ENCODE measurements at regions not wholly inside any gene's neighbourhood (a gene's known extent, or its start where the extent isn't known, plus 50 kb on each side); places are given as distances from the start of the nearest gene placed in this dataset.

- H3K27me3 Mint-ChIP-seq (ENCODE audit: insufficient read depth, unreplicated experiment): no peaks in the 10 kb centered on the region
- H3K27me3 ChIP-seq (replicated peaks; ENCODE audit: control insufficient read depth, insufficient read depth, low read length): no peaks in the 10 kb centered on the region
- no peaks in the 10 kb centered on the region for H3K36me3 ChIP-seq (ENCODE audit: control insufficient read depth, insufficient read depth, low read length)
- peaks cover 6% of the 10 kb centered on the region for H3K4me1 ChIP-seq
- H3K4me3 Mint-ChIP-seq (ENCODE audit: unreplicated experiment): no peak overlapping the region
- H3K4me1 Mint-ChIP-seq (ENCODE audit: low read depth, unreplicated experiment): no peaks in the 10 kb centered on the region
- no peak overlapping the region for H3K27ac Mint-ChIP-seq (ENCODE audit: unreplicated experiment)
- intact Hi-C loops (cut with micrococcal nuclease; ENCODE audit: unreplicated experiment): no loop called here
- ChIA-PET CTCF (interaction anchor here (0.6 kb wide), 1 partner anchor 139 kb away, joined by 4 read pairs; no protein-coding TSS in a partner anchor), POLR2A (no interaction called here)
- H3K4me3 ChIP-seq (ENCODE audit: low read depth, low read length): no peak overlapping the region
- no TSS peak for BruUV-seq (replicated peaks)
- no peaks in the 10 kb centered on the region for H3K9me3 ChIP-seq
- TF ChIP-seq, protein P1, sequence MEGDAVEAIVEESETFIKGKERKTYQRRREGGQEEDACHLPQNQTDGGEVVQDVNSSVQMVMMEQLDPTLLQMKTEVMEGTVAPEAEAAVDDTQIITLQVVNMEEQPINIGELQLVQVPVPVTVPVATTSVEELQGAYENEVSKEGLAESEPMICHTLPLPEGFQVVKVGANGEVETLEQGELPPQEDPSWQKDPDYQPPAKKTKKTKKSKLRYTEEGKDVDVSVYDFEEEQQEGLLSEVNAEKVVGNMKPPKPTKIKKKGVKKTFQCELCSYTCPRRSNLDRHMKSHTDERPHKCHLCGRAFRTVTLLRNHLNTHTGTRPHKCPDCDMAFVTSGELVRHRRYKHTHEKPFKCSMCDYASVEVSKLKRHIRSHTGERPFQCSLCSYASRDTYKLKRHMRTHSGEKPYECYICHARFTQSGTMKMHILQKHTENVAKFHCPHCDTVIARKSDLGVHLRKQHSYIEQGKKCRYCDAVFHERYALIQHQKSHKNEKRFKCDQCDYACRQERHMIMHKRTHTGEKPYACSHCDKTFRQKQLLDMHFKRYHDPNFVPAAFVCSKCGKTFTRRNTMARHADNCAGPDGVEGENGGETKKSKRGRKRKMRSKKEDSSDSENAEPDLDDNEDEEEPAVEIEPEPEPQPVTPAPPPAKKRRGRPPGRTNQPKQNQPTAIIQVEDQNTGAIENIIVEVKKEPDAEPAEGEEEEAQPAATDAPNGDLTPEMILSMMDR (IDR thresholded peaks at IDR 0.05; ENCODE audit: insufficient read depth in 1 of 2, low read depth in 1 of 2, low read length in 1 of 2, severe bottlenecking in 1 of 2, unreplicated experiment in 1 of 2): no peak
- H3K9me3 Mint-ChIP-seq (ENCODE audit: unreplicated experiment): no peaks in the 10 kb centered on the region
- no peaks in the 10 kb centered on the region for H3K36me3 Mint-ChIP-seq (ENCODE audit: insufficient read depth, unreplicated experiment)
- no peak for DNase-seq
Observed at GRCh38 chr11:116481126-116481675, 291.6 kb downstream of the BUD13 start.

- Histone ChIP-seq H3K36me3 (ENCODE audit: control insufficient read depth, insufficient read depth, low read length) (no peaks in the 10 kb centered on the region), H3K27me3 (replicated peaks; ENCODE audit: control insufficient read depth, insufficient read depth, low read length) (no peaks in the 10 kb centered on the region), H3K9me3 (no peaks in the 10 kb centered on the region), H3K4me1 (peaks cover 6% of the 10 kb centered on the region), H3K4me3 (ENCODE audit: low read depth, low read length) (no peak overlapping the region)
- no peaks in the 10 kb centered on the region for H3K9me3 Mint-ChIP-seq (ENCODE audit: unreplicated experiment)
- intact Hi-C loops (cut with micrococcal nuclease; ENCODE audit: unreplicated experiment): no loop called here
- TF ChIP-seq, protein P1 (IDR thresholded peaks at IDR 0.05; ENCODE audit: insufficient read depth in 1 of 2, low read depth in 1 of 2, low read length in 1 of 2, severe bottlenecking in 1 of 2, unreplicated experiment in 1 of 2): no peak
- no peaks in the 10 kb centered on the region for H3K4me1 Mint-ChIP-seq (ENCODE audit: low read depth, unreplicated experiment)
- no peak for DNase-seq
- ChIA-PET CTCF (interaction anchor here (0.6 to 1.4 kb wide), 3 partner anchors 20 to 197 kb away, joined by 3 to 4 read pairs (median 3); no protein-coding TSS in a partner anchor), POLR2A (interaction anchor here (0.6 kb wide), 1 partner anchor 585 kb away, joined by 5 read pairs; no protein-coding TSS in a partner anchor)
- H3K36me3 Mint-ChIP-seq (ENCODE audit: insufficient read depth, unreplicated experiment): no peaks in the 10 kb centered on the region
- no peak overlapping the region for H3K4me3 Mint-ChIP-seq (ENCODE audit: unreplicated experiment)
- no TSS peak for BruUV-seq (replicated peaks)
- no peaks in the 10 kb centered on the region for H3K27me3 Mint-ChIP-seq (ENCODE audit: insufficient read depth, unreplicated experiment)
- no peak overlapping the region for H3K27ac Mint-ChIP-seq (ENCODE audit: unreplicated experiment)
Observed at GRCh38 chr11:116478669-116479668, 293.8 kb downstream of the BUD13 start.

GRCh38 chr11:116478205-116478604 is 294.6 kb downstream of the BUD13 start:
- Histone ChIP-seq H3K9me3 (no peaks in the 10 kb centered on the region), H3K4me3 (ENCODE audit: low read depth, low read length) (no peak overlapping the region), H3K27me3 (replicated peaks; ENCODE audit: control insufficient read depth, insufficient read depth, low read length) (no peaks in the 10 kb centered on the region), H3K36me3 (ENCODE audit: control insufficient read depth, insufficient read depth, low read length) (no peaks in the 10 kb centered on the region), H3K4me1 (peaks cover 6% of the 10 kb centered on the region)
- Mint-ChIP-seq H3K9me3 (ENCODE audit: unreplicated experiment) (no peaks in the 10 kb centered on the region), H3K4me1 (ENCODE audit: low read depth, unreplicated experiment) (no peaks in the 10 kb centered on the region), H3K27ac (ENCODE audit: unreplicated experiment) (no peak overlapping the region), H3K4me3 (ENCODE audit: unreplicated experiment) (no peak overlapping the region), H3K36me3 (ENCODE audit: insufficient read depth, unreplicated experiment) (no peaks in the 10 kb centered on the region), H3K27me3 (ENCODE audit: insufficient read depth, unreplicated experiment) (no peaks in the 10 kb centered on the region)
- POLR2A ChIA-PET: no interaction called here
- TF ChIP-seq, protein P1 (IDR thresholded peaks at IDR 0.05; ENCODE audit: insufficient read depth in 1 of 2, low read depth in 1 of 2, low read length in 1 of 2, severe bottlenecking in 1 of 2, unreplicated experiment in 1 of 2): no peak
- intact Hi-C loops (cut with micrococcal nuclease; ENCODE audit: unreplicated experiment): no loop called here
- no peak for DNase-seq
- CTCF ChIA-PET: interaction anchor here (0.6 to 1.4 kb wide), 3 partner anchors 21 to 197 kb away, joined by 3 to 4 read pairs (median 3); no protein-coding TSS in a partner anchor
- no TSS peak for BruUV-seq (replicated peaks)

All from Caco-2 (cell line).